HUES48 (cell line): ENCODE measurements at regions not wholly inside any gene's neighbourhood (a gene's known extent, or its start where the extent isn't known, plus 50 kb on each side); places are given as distances from the start of the nearest gene placed in this dataset.

Source experiments
- H3K27ac ChIP-seq: one replicate; pipeline ENCODE4 v1.7.0; 2013; ENCODE audit warnings: low read depth, low read length, inconsistent platforms
- H3K27me3 ChIP-seq: 2 replicates; pipeline ENCODE4 v1.6.1; 2013; ENCODE audit warnings: mild to moderate bottlenecking, low read length; ENCODE audit not compliant: control insufficient read depth, insufficient read depth
- H3K36me3 ChIP-seq: 2 replicates; pipeline ENCODE4 v1.6.1; 2013; ENCODE audit warnings: low read length; ENCODE audit not compliant: control insufficient read depth, insufficient read depth
- H3K4me1 ChIP-seq: 2 replicates; pipeline ENCODE4 v1.6.1; 2013; ENCODE audit warnings: mild to moderate bottlenecking, low read length; ENCODE audit not compliant: control insufficient read depth, insufficient read depth
- H3K4me3 ChIP-seq: 2 replicates; pipeline ENCODE4 v1.5.1; 2013; ENCODE audit warnings: mild to moderate bottlenecking, low read depth, low read length
- H3K9ac ChIP-seq: 2 replicates; pipeline ENCODE4 v1.6.1; 2013; ENCODE audit warnings: mild to moderate bottlenecking, low read depth, low read length, moderate library complexity
- H3K9me3 ChIP-seq: 2 replicates; pipeline ENCODE4 v1.6.1; 2013; ENCODE audit warnings: low read length; ENCODE audit not compliant: control insufficient read depth, insufficient read depth

DNA sequence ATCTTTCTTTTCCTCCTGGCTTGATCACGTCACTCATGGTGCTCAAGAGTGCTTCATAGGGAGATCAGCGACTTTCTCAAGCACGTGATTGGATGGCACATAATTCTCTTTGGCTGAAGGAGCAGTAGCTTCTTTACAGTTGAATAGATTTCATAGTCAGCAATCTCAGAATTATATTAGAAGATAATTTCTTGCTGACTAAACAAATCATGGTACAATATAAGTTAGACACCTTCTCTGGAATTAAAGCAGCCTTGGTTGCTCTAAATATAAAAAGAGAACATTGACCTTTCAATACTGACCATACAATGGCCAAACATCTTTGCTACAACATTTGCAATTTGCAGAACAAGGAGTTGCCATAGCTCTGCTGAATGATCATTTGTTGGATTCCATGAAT lies 238.5 kb upstream of the CHST9 start:
- no peak overlapping the region for H3K9ac ChIP-seq

DNA sequence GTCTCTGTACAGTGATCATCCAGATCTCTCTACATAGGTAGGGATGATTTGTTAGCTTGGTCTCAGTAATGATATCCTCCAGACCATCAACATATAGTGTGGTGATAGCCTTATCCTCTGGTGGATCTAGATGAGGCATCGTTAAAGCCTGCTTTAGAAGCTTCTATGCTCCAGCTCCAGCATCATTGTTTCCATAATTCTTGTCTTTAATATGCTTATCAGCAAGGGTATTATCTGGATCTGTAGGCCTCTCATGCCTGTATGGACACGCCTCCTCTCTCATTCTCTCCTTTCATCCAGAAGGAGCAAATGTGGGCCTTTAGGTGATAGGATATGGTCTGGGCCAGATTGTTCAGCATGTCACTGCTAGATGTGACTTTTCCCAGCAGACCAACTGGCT lies 234.5 kb upstream of the CHST9 start:
- H3K9me3 ChIP-seq, result no peaks in the 10 kb centered on the region
- no peaks in the 10 kb centered on the region for H3K27me3 ChIP-seq
- H3K27ac ChIP-seq, result no peak overlapping the region
- H3K36me3 ChIP-seq, result no peaks in the 10 kb centered on the region
- no peak overlapping the region for H3K4me3 ChIP-seq
- no peak overlapping the region for H3K9ac ChIP-seq
- peaks cover 2% of the 10 kb centered on the region; the same call in 1 of the 2 replicates for H3K4me1 ChIP-seq

More for the DNA sequence above, 238.5 kb upstream of the CHST9 start:
- H3K27ac ChIP-seq, result no peak overlapping the region
- H3K4me3 ChIP-seq, result no peak overlapping the region
- no peaks in the 10 kb centered on the region for H3K36me3 ChIP-seq
- no peaks in the 10 kb centered on the region for H3K4me1 ChIP-seq
- H3K9me3 ChIP-seq, result no peaks in the 10 kb centered on the region
- H3K27me3 ChIP-seq, result no peaks in the 10 kb centered on the region

DNA sequence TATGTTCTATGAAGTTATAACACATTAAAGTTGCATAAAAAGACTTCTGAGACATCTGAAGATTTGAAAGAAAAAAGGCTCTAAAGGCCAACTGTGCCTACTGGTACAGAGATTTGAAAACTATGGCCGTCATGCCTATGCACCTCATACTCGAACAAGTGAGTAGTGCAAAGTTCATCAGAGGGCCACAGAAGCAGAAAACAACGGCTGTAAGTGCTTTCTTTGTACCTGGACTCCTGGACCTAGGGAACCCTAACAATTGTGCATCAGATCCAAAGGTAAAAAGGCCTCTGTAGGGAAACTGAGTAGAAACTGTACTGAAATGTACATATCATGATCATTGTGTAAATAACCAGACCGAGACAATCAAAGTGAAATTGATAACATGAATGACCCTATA lies 230.4 kb upstream of the CHST9 start:
- no peaks in the 10 kb centered on the region for H3K36me3 ChIP-seq
- no peak overlapping the region for H3K4me3 ChIP-seq
- H3K4me1 ChIP-seq, result peaks cover 9% of the 10 kb centered on the region; the same call in 1 of the 2 replicates
- H3K9ac ChIP-seq, result no peak overlapping the region
- H3K27me3 ChIP-seq, result no peaks in the 10 kb centered on the region
- H3K9me3 ChIP-seq, result no peaks in the 10 kb centered on the region
- H3K27ac ChIP-seq, result no peak overlapping the region

DNA sequence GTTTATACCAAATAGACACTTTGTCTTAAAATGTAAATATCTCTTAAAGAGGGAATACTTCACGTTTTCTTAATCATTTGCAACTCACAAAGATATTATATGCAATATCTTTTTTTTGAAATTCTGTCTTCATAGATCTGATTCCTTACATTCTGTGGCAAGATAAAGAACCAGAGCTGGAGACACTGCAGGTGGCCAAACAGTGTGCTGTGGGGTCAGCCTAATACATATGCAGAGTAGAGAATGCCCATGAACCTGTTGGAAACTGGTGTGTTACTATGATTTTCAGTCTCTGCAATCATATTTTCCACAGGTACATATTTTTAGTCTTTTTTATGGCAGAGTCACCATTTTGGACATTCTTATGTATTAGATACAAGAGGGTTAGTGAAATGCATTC lies 229.6 kb upstream of the CHST9 start:
- Histone ChIP-seq H3K9me3 (no peaks in the 10 kb centered on the region), H3K4me3 (no peak overlapping the region), H3K27me3 (no peaks in the 10 kb centered on the region), H3K36me3 (no peaks in the 10 kb centered on the region), H3K9ac (no peak overlapping the region), H3K4me1 (peaks cover 9% of the 10 kb centered on the region; the same call in 1 of the 2 replicates), H3K27ac (no peak overlapping the region)

DNA sequence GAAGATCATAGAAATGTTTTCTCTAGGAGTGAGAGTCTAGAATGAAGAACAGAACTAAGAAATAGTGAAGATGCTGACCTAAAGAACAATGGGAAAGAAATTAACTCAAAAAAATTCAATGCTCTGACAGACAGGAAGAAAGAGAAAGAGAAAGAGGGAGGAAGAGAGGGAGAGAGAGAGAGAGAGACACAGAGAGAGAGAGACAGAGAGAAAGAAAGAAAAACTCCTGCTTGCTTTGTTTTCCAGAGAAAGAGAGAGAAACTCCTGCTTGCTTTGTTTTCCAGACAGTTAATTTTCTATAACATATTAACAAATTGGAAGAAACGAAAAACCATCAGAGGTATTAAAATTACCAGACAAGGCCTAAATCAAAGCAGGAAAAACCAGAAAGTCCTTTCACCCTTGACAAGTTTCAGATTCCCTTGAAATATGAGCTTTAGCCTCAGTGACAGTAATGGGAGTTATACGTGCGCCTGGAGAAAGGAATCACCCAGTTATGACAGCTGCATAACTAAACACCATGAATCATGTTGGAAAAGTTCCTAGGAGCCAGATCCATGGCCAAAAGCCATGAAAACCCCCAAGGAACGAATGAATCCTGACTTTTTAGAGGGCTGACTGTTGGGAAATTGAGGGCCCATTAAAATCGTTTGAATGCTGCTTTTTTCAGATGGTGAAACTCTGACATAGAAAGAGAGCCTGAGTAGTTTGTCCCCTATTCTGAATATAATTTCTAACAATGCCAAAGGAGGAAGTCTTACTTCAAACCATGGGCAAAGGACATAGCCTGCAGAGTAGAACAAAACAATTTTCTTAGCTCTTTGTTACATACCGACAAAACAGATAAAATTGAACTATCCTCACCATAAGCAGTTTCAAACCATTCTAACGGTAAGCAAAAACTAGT lies 228.6 kb upstream of the CHST9 start:
- Histone ChIP-seq H3K27me3 (no peaks in the 10 kb centered on the region), H3K27ac (peak overlapping the region; percentile 15), H3K4me3 (no peak overlapping the region), H3K9ac (no peak overlapping the region), H3K36me3 (no peaks in the 10 kb centered on the region), H3K9me3 (no peaks in the 10 kb centered on the region), H3K4me1 (peaks cover 14% of the 10 kb centered on the region; the same call in 1 of the 2 replicates)

DNA sequence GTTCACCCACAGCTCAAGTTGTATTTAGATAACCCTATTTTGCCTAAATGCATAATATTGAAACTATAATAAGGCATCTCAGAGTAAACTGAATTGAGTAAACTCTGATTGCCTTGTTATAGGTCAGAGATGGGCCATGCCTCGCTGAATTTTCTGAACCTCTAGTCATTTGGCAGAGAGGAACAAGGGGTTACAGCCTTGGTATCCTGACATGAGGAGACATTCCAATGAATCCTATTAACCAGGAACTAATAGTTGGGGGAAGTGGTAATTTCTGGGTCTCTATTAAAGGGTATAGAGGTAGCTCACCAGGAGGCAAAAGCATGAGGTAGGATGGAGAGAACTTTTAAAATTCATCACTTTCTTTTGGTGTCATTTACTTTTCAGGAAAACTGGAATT lies 227.4 kb upstream of the CHST9 start:
- H3K4me3 ChIP-seq, result no peak overlapping the region
- H3K9ac ChIP-seq, result no peak overlapping the region
- H3K27me3 ChIP-seq, result no peaks in the 10 kb centered on the region
- peaks cover 16% of the 10 kb centered on the region; the same call in 1 of the 2 replicates for H3K4me1 ChIP-seq
- H3K9me3 ChIP-seq, result no peaks in the 10 kb centered on the region
- H3K27ac ChIP-seq, result no peak overlapping the region
- H3K36me3 ChIP-seq, result no peaks in the 10 kb centered on the region

DNA sequence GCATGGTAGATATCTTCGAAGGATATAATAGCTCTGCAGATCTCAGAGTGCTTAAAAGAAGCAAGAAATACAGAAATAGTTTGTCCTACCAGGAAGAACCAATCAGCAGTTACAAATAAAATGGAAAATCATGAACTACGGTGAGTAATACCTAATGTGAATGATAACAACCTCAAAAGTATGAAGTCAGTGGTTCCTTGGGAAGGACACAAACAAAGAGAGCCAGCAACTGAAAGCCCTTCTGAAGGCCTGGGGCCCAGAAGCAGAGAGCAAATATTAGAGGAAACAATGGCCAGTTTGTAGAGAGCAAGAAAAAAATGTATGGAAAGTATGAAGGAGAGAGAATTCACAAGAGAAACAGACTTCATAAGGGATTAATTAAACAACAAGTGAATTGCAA lies 226.8 kb upstream of the CHST9 start:
- no peak overlapping the region for H3K27ac ChIP-seq
- no peak overlapping the region for H3K4me3 ChIP-seq

DNA sequence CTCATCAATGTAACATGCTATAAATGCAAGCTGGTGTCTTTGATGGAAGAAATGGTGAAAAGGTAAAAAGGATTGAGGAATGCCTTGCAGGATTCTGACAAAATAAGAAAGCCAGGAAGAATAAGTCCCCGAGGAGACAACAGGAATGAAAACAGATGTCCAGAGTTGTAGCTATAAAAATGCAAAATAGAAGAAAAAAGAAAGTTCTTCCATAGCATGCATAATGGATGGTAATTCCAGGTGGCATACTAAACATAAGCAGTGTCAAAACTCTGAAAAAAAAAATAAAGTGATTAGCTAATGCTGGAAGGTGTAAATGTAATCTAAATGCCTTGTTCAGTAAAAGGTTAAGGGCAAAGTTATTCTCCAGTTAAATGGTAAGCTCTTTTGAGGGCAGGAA lies 225.9 kb upstream of the CHST9 start:
- Histone ChIP-seq H3K27me3 (no peaks in the 10 kb centered on the region), H3K9me3 (no peaks in the 10 kb centered on the region), H3K9ac (no peak overlapping the region), H3K36me3 (no peaks in the 10 kb centered on the region), H3K4me1 (peaks cover 16% of the 10 kb centered on the region; the same call in 1 of the 2 replicates), H3K27ac (no peak overlapping the region), H3K4me3 (no peak overlapping the region)

More for the DNA sequence above, 226.8 kb upstream of the CHST9 start:
- no peak overlapping the region for H3K9ac ChIP-seq
- H3K4me1 ChIP-seq, result peaks cover 16% of the 10 kb centered on the region; the same call in 1 of the 2 replicates
- H3K36me3 ChIP-seq, result no peaks in the 10 kb centered on the region
- no peaks in the 10 kb centered on the region for H3K27me3 ChIP-seq
- H3K9me3 ChIP-seq, result no peaks in the 10 kb centered on the region

DNA sequence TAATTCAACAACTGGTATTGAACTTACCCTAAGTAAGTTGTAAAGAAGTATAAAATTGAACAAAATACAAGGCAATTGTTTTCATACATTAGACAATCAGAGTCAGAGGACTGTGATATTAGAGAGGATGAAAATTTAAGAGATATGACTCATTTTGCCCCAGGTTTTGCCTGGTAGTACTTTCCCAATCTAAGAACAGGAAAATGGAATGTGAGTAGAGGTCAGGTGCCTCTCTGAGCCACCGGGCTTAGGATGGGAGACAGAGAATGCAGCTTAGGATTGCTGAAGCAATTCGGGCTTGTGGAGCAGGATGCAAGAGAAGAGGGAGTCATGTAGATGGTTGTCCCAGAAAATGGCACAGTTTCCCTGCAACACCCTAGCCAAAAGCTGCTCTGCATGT lies 219.7 kb upstream of the CHST9 start:
- peaks cover 23% of the 10 kb centered on the region for H3K4me1 ChIP-seq
- no peak overlapping the region for H3K4me3 ChIP-seq
- no peaks in the 10 kb centered on the region for H3K9me3 ChIP-seq
- no peaks in the 10 kb centered on the region for H3K27me3 ChIP-seq
- no peaks in the 10 kb centered on the region for H3K36me3 ChIP-seq
- no peak overlapping the region for H3K9ac ChIP-seq
- no peak overlapping the region for H3K27ac ChIP-seq

DNA sequence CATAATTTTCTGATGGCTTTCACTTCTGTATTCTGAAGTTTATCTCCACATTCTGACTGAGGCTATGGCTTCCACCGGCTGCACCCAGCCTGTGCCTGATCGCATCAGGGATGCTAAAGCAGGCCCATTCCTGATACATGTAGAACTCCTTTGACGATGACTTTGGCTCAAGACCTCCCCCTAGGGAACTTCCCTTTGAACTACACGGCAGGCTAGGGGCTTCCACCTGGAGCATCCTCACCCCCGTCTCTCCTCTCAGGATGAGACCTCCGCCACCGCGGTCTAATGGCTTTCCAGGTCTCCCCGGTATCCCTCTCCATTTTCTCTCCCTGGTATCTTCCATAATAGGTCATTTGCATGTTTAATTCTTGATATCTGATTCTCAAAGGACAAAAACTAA lies 214.9 kb upstream of the CHST9 start:
- Histone ChIP-seq H3K36me3 (no peaks in the 10 kb centered on the region), H3K9me3 (no peaks in the 10 kb centered on the region), H3K27me3 (no peaks in the 10 kb centered on the region), H3K9ac (no peak overlapping the region), H3K4me3 (no peak overlapping the region), H3K4me1 (peaks cover 17% of the 10 kb centered on the region), H3K27ac (no peak overlapping the region)

DNA sequence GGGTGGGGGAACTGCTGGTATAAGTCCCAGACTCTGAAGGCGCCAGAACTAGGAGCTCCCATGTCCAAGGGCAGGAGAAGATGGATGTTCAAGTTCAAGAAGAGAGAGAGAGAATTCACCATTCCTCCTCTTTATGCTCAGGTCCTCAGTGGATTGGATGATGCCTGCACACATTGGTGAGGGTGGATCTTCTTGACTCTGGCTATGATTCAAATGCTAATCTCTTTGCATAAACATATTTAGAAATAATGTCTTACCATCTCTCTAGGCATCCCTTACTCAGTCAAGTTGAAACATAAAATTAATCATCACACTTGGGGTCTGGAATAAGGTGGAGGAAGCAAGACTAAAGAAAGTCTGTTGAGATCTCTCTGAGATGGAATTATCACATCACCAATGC lies 210.6 kb upstream of the CHST9 start:
- Histone ChIP-seq H3K27ac (no peak overlapping the region), H3K9me3 (no peaks in the 10 kb centered on the region), H3K4me1 (no peaks in the 10 kb centered on the region), H3K36me3 (no peaks in the 10 kb centered on the region), H3K4me3 (no peak overlapping the region), H3K27me3 (no peaks in the 10 kb centered on the region), H3K9ac (no peak overlapping the region)
